Endodermal cell (in vitro differentiated cells): ENCODE measurements at regions not wholly inside any gene's neighbourhood (a gene's known extent, or its start where the extent isn't known, plus 50 kb on each side); places are given as distances from the start of the nearest gene placed in this dataset.

Experiments used
- DNase-seq: peaks from one replicate; pipeline ENCODE4 v3.0.0-alpha.2; 2017
- H3K27ac ChIP-seq: 2 replicates; pipeline ENCODE4 v1.5.1; 2013; ENCODE audit warnings: mild to moderate bottlenecking, low read depth, low read length, moderate library complexity
- H3K27me3 ChIP-seq: 2 replicates; pipeline ENCODE4 v1.6.1; 2013; ENCODE audit warnings: mild to moderate bottlenecking, low read length, moderate library complexity; ENCODE audit not compliant: insufficient read depth, control insufficient read depth, poor library complexity, severe bottlenecking
- H3K36me3 ChIP-seq: 2 replicates; pipeline ENCODE4 v1.7.0; 2013; ENCODE audit warnings: mild to moderate bottlenecking, low read length, moderate library complexity; ENCODE audit not compliant: control insufficient read depth, insufficient read depth
- H3K4me1 ChIP-seq: one replicate; pipeline ENCODE4 v1.7.0; 2013; ENCODE audit warnings: low read length; ENCODE audit not compliant: control insufficient read depth, insufficient read depth
- H3K4me3 ChIP-seq: 2 replicates; pipeline ENCODE4 v1.5.1; 2013; ENCODE audit warnings: mild to moderate bottlenecking, low read length, moderate library complexity
- H3K9ac ChIP-seq: 2 replicates; pipeline ENCODE4 v1.6.1; 2013; ENCODE audit warnings: mild to moderate bottlenecking, low read length, moderate library complexity; ENCODE audit not compliant: poor library complexity, severe bottlenecking; ENCODE audit errors: extremely low read depth
- H3K9me3 ChIP-seq: 2 replicates; pipeline ENCODE4 v1.6.1; 2013; ENCODE audit warnings: mild to moderate bottlenecking, low read length, moderate library complexity; ENCODE audit not compliant: control insufficient read depth
- H3K27ac Mint-ChIP-seq: 2 replicates; pipeline ENCODE4 v1.8.0; 2020; ENCODE audit warnings: mixed read lengths
- H3K27me3 Mint-ChIP-seq: 2 replicates; pipeline ENCODE4 v1.8.0; 2021; ENCODE audit warnings: mild to moderate bottlenecking, mixed read lengths; ENCODE audit not compliant: insufficient read depth
- H3K36me3 Mint-ChIP-seq: 2 replicates; pipeline ENCODE4 v1.8.0; 2020; ENCODE audit warnings: low read depth, mixed read lengths
- H3K4me1 Mint-ChIP-seq: 2 replicates; pipeline ENCODE4 v1.8.0; 2020; ENCODE audit warnings: mixed read lengths
- H3K4me3 Mint-ChIP-seq: 2 replicates; pipeline ENCODE4 v1.8.0; 2020; ENCODE audit warnings: mild to moderate bottlenecking, moderate library complexity, mixed read lengths
- H3K9me3 Mint-ChIP-seq: 2 replicates; pipeline ENCODE4 v1.8.0; 2020; ENCODE audit warnings: mild to moderate bottlenecking, mixed read lengths
- WGBS, 2 experiments: methylation state at CpG; one replicate each; pipeline versions ENCODE4 v1.1.5 to v1.1.7; 2013; ENCODE audit warnings: missing lambda C conversion rate in 2 of 2, mixed read lengths in 1 of 2; ENCODE audit not compliant: insufficient coverage in 1 of 2, insufficient read length in 1 of 2; 5-methylcytosine and 5-hydroxymethylcytosine counted together
- TF ChIP-seq, protein P1 (sequence below): fragments of 200-600 bp; sonication (generic); conservative IDR thresholded peaks from 2 replicates; pipeline ENCODE4 v1.5.0; 2021; ENCODE audit warnings: antibody characterized with exemption, mild to moderate bottlenecking

DNA sequence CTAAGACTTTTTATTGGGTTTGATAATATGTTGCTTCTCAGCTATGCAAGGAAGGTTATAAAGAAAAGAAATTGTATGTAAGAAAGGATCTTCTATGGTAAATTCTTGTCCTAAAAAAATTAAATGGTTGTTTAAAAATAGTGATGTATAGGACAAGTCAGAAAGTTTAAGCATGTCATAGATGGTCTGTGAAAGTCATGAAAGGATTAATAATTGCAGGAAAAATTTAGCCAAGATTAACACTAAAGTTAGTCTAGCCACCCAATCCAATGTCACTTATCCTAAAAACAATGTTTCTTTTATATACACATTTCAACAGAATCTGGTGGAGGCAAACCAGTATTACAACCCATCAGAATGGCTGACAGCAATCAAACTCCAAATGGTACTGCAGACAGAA, 1046.7 kb upstream of the SLC39A10 start:
- Mint-ChIP-seq H3K9me3 (peaks cover 67% of the 10 kb centered on the region), H3K27ac (no peak overlapping the region), H3K4me1 (no peaks in the 10 kb centered on the region), H3K36me3 (peaks cover 7% of the 10 kb centered on the region), H3K27me3 (no peaks in the 10 kb centered on the region), H3K4me3 (no peak overlapping the region)
- Histone ChIP-seq H3K36me3 (no peaks in the 10 kb centered on the region), H3K27ac (no peak overlapping the region), H3K9me3 (peaks cover 67% of the 10 kb centered on the region), H3K27me3 (no peaks in the 10 kb centered on the region), H3K9ac (no peak overlapping the region), H3K4me1 (no peaks in the 10 kb centered on the region), H3K4me3 (no peak overlapping the region)
- TF ChIP-seq, protein P1, sequence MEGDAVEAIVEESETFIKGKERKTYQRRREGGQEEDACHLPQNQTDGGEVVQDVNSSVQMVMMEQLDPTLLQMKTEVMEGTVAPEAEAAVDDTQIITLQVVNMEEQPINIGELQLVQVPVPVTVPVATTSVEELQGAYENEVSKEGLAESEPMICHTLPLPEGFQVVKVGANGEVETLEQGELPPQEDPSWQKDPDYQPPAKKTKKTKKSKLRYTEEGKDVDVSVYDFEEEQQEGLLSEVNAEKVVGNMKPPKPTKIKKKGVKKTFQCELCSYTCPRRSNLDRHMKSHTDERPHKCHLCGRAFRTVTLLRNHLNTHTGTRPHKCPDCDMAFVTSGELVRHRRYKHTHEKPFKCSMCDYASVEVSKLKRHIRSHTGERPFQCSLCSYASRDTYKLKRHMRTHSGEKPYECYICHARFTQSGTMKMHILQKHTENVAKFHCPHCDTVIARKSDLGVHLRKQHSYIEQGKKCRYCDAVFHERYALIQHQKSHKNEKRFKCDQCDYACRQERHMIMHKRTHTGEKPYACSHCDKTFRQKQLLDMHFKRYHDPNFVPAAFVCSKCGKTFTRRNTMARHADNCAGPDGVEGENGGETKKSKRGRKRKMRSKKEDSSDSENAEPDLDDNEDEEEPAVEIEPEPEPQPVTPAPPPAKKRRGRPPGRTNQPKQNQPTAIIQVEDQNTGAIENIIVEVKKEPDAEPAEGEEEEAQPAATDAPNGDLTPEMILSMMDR, result no peak
- DNase-seq, result no peak

DNA sequence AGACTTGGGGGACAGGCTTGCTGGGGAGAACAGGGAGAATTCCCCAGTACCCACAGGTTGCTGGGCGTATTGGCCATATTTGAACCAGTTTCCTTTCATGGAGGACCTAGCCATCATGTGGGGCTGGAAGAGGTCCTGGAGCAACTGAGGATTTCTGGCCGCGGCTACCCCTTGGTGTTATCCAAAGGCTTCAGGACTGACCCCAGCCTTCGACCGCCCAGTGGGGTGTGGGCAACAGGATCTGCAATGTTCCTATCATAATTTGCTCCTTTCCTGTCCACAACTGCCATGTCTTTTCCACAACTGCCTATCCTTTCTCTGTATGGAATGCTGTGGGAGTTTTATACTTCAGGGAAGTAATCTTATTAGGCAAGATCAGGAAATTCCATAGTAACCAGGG, 1053.6 kb upstream of the SLC39A10 start:
- H3K36me3 Mint-ChIP-seq, result no peaks in the 10 kb centered on the region
- H3K4me1 Mint-ChIP-seq, result no peaks in the 10 kb centered on the region
- TF ChIP-seq, protein P1, result no peak
- H3K27me3 ChIP-seq, result no peaks in the 10 kb centered on the region
- H3K9me3 Mint-ChIP-seq, result peaks cover 40% of the 10 kb centered on the region
- no peaks in the 10 kb centered on the region for H3K27me3 Mint-ChIP-seq
- no peak overlapping the region for H3K4me3 Mint-ChIP-seq
- no peaks in the 10 kb centered on the region for H3K36me3 ChIP-seq
- H3K9ac ChIP-seq, result no peak overlapping the region
- peaks cover 47% of the 10 kb centered on the region for H3K9me3 ChIP-seq
- H3K4me1 ChIP-seq, result no peaks in the 10 kb centered on the region
- DNase-seq, result no peak
- peak overlapping the region; percentile 35 for H3K4me3 ChIP-seq
- H3K27ac ChIP-seq, result no peak overlapping the region
- H3K27ac Mint-ChIP-seq, result no peak overlapping the region
- 91 to 100% methylated on average over 1 to 5 of the region's 5 CpGs for WGBS, 2 experiments

DNA sequence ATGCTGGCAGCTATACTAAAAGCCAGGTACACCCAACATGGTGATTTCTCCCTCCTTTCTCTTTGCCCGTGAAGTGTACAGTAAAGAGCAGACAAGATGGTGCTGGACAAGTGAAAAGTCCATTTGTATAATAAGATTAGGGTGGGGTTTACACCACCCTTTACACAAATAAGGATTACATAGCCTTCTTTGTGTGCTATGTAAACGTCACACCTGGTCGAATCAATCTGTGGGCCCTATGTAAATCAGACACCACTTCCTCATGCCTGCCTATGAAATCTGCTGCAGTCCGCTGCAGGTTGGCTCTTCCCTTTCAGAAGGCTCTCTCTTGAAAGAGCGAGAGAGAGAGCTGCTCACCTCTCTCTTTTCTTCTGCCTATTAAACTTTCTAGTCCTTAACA, 1054.3 kb upstream of the SLC39A10 start:
- Histone ChIP-seq H3K4me3 (no peak overlapping the region), H3K9me3 (peaks cover 41% of the 10 kb centered on the region), H3K9ac (no peak overlapping the region), H3K4me1 (no peaks in the 10 kb centered on the region), H3K36me3 (no peaks in the 10 kb centered on the region), H3K27ac (no peak overlapping the region), H3K27me3 (no peaks in the 10 kb centered on the region)
- no peaks in the 10 kb centered on the region for H3K27me3 Mint-ChIP-seq
- peaks cover 39% of the 10 kb centered on the region for H3K9me3 Mint-ChIP-seq
- no peaks in the 10 kb centered on the region for H3K36me3 Mint-ChIP-seq
- H3K4me1 Mint-ChIP-seq, result no peaks in the 10 kb centered on the region
- H3K4me3 Mint-ChIP-seq, result no peak overlapping the region
- WGBS, 2 experiments, result 84 to 94% methylated on average over 2 to 5 of the region's 5 CpGs
- no peak overlapping the region for H3K27ac Mint-ChIP-seq
- TF ChIP-seq, protein P1, result no peak
- no peak for DNase-seq
